Middle frontal gyrus (tissue), 1 donor: ENCODE measurements at regions not wholly inside any gene's neighbourhood (a gene's known extent, or its start where the extent isn't known, plus 50 kb on each side); places are given as distances from the start of the nearest gene placed in this dataset.

Experiments
- DNase-seq: peaks from one replicate; pipeline ENCODE4 v3.0.0-alpha.2; 2015; ENCODE audit warnings: low spot score; ENCODE audit errors: extremely low spot score

DNA sequence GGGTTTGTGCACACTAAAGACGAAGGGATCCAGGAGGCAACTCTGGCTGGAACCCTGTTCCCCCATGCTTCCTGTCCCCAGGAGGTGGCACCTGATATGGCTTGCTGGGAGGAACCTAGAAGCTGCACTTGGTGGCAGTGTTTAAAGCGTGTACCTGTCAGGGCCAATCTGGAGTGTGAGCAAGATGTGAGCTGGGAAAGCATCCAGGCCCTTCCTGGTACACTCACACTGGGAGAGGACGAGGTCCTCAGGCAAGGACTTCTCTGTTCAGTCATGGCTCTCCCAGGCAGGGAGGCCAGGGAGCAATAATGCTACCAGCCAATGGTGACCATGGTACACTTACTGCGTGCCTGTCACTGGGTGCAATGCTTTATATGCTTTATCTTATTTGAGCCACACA is 130.7 kb upstream of the NECTIN1 start:
- DNase-seq, result no peak

DNA sequence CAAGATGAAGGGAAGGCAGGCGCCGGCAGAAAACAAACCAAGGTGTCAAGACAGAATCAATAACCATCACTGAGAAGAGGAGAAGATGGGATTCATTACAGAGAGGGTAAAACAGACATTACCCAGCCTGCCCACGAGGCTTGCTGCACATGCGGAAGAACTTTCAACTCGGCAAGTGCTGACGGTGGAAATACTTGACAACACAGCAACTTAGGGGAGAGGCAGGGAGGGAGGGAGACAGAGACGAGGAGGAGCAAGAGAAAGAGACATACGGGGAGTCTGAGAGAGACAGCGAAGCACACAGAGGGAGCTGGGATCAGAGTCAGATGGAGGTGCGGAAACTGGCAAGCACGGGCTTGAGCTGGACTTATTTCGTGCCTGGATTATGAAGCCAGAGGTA is 129.3 kb upstream of the NECTIN1 start:
- no peak for DNase-seq

DNA sequence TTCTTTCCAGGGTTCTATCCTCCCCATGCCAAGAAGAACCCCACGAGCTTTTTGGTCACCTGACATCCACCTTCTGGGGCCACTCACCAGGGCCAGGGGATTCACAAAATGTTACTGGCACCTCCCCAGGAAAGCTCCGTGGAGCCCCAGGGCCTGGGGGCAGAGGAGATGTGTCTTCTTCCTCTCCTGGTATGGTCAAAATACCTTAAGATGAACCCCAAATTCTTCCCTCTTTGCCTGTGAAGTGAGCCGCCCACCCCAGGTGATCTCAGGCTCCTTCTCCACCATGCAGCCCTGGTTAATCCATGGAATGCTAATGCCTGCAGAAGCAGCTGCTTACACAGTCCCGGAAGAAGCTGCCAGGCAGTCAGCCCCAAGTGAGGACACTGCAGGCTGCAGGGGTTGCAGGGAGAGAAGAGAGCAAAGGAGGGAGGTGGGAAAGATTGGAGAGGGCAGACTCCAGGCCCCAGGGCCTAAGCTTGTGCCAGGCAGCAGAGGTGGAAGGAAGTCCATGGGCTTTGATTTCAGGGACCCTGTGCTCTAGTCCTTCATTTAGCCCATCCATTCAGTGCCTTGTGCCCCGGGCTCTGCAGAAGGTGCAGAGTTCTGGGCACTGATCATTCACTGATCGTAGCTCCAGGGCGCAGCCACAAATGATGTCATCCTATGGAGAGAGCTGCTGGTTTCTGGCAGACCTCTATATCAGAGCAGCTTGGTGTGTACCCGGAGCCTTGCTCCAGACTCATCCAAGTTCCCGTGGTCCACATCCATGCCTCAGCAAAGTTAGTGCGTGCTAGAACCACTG is 127.9 kb upstream of the NECTIN1 start:
- DNase-seq, result no peak

DNA sequence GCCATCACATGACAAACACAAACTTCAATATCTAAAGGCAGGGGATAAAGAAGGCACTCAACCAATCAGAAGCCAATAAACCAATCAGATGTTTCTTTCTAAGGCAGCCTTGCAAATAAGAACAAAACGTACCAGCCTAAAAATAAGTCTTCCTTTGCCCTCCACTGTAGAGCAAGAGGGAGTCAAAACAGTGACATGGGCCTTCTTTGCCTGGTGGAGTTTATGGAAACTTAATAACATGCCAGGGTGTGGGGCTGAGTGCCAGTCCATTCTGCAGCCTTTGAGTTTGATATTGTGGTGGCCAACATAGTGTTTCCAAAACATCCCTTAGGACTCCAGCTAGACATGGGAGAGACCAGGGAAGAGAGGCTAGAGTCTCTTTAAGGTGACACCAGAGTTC is 126.1 kb upstream of the NECTIN1 start:
- no peak for DNase-seq

DNA sequence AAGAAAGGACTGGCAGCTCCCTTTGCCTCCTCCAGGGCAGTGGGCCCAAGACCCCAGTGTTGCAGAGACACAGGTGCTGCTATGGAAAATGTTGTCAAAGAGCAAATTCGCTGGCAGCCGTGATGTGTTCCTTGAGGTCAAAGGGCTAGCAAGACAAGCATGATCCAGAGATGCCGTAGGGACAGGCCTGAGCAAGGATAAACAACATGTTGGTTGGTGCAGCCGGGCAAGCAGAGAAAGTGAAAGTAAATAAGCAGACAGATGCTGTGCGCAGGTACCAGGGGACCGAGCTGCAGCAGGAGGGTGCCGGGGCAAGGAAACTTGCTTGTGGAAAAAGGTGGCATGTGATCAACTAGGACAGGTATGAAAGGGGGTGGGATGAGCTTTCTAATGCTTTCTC is 125.5 kb upstream of the NECTIN1 start:
- DNase-seq, result no peak

DNA sequence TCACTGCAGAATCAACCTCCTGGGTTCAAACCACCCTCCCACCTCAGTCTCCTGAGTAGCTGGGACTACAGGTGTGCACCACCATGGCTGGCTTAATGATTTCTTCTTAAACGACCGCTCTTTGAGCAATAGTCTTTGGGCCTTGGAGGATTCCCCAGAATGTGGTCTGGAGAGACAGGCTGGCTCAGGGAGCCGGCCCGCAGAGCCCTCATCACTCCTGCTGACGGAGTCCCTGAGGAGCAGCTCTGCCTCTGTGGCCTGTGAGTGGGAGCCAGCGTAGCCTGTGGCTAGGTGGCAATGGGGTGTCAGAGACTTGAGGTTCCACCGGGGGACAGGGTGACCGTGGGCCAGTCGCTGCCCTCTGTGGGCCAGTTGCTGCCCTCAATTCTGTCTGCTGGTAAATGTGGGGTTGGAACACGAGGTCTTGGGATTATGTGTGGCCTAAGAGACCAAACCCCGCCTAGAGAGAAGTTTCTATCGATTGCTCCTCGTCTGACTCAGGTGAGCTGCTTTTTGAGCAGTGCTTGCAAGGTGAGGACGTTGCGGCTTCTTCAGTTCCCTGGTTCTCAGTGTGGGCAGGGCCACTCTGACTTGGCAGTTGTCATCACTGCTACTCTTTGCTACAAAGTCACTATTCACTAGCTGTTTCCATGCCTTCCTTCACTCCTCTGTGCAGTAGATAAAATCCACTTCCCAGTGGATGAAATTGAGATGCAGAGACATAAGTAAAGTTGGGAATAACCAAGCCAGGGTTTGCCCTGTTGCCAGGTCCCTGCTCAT is 124.8 kb upstream of the NECTIN1 start:
- no peak for DNase-seq

DNA sequence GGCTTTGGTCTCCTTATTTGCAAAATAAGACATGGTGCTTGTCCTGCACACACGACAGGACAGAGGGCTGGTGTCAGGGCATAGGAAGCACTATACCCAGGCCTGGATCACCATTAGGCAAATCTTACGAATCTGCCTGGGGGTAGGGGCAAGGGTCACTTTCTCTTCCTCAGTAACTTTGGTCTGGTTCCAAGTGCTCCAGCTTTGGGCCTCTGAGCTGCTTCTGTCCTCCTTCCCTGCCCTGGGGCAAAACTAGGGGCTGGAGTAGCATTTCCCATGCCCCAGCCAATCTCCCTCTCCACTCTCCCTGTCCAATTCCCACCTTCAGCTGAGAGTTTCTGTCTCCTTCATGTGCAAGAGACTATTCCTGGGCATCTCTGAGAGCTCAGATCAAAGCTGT is 123.7 kb upstream of the NECTIN1 start:
- no peak for DNase-seq

DNA sequence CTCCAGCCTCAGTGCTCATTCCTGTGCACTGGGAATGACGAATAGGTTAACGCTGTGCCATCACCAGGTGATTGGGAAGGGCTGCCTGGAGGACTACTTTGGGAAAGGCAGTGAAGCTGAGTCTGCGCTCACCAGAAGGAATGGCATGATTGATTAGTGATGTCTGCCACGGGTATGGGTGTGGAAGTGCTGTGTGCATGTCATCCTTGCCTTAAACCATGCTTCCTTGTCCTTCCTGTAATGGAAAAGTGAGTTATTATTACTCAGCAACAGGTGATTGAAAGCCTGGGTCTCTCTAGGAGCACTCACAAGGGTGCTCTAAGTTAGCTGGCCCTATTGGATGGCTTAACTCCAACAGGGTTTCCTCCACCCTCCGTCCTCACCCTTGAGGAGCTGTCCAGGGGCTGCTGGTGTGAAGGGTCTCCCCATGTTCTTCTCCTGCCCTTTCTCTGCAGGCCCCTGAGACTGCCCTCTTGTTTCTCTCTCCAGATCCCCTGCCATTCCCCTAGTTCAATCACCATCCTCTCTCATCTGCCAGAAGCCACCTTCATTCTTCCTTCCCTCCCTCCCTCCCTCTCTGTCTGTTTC is 121.9 kb upstream of the NECTIN1 start:
- no peak for DNase-seq

DNA sequence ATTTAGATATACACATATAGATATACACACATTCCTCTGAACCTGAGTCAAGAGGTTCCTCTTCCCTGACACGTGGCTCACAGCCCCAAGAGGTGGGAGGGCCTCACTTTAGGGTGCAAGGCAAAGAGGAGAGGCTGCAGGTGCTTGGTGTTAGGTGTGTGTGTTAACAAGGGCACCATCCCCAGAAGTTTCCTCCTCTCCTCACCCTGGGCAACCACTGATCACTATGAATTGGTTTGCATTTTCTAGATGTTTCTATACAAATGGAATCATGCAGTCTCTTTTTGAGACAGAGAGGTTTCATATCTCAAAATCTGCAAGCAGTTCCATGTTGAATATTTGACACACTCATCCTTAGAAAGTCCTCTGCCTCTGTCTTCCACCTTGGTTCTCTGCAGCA is 120.9 kb upstream of the NECTIN1 start:
- no peak for DNase-seq

DNA sequence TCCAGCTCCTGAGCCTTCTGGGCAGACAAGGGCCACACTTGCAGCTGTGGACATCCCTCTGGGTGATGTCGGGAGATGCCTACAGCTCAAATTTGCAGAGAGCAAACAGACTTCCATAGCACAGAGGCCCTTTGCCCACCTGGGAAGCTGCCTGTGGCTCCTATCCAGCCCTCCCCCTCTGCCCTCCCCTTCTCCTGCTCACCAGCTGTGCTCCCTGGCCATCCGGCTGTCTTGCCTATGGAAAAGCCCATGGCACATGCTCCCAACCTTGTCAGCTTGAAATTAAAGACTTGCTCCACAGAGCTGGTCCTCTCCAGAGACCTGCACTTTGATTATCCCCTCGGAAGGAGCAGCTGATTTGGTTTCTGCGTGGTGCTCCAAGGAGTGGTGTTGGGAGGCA is 118.9 kb upstream of the NECTIN1 start:
- no peak for DNase-seq

DNA sequence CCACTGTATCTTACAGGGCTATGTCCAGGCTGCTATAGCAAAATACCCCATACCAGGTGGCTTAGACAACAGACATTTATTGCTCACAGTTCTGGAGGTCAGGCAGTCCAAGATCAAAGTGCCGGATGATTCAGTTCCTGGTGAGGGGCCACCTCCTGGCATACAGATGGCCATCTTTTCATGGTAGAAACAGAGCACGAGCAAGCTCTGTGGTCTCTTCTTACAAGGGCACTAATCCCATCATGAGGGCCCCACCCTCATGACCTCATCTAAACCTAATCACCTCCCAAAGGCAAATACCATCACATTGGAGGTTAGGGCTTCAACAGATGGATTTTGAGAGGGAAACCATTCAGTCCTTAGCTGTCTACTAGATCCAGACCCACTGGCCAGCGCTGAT is 117.4 kb upstream of the NECTIN1 start:
- DNase-seq, result no peak

DNA sequence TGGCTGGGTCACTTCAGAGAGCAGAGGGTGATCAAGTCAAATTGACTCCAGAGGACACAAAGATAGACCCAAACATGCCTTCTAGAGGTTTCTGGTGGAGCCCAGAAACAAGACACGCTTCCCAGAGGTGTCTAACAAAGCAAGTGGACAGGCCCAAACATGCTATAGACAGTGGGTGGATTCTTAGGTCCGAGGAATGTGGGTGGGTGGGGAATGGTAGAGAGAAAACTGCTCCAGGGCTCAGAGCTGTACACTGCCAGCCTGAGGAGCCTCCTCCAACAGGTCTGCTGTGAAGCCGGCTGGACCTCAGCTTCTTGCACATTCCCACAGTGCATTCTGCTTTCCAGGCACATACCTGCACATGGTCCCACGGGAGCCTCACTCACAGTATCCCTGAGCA is 116.8 kb upstream of the NECTIN1 start:
- DNase-seq, result no peak

DNA sequence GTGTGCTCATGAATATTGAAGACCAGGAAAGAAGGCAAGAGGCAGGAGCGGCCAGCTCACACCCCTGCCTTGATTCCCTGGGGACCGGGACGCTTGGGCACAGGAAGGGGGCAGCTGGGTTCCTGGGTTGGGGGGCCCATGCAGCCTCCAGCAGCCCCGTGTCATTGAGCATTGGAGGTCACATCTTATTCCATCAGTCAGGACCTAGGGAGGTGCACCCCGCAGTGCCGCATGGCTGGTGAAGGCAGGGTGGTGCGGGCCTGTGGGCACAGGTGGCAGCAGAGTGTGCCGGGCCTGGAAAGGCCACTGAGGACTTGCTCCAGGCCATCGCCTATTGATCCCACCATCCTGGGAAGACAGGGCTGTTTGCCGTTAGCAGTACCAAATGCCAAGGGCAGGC is 116.3 kb upstream of the NECTIN1 start:
- no peak for DNase-seq

DNA sequence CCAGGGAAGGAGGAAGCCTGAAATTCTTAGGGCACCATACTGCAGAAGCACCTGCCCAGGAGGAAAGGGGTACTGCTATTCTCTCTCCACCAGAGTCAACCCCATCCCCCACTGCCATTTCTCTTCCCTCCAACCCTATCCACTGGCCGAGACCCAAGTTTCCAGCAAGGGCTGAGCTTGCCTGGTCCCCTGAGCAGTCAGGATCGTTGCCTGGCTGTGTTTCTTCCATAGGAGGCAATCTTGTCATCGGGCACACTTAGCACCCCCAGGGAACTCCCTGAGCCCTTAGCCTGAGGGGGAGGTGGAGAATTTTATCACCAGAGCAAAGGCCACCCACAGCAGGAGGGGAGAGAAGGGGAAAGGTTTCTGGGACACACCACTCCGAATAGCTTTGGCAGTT is 115.8 kb upstream of the NECTIN1 start:
- DNase-seq, result no peak

DNA sequence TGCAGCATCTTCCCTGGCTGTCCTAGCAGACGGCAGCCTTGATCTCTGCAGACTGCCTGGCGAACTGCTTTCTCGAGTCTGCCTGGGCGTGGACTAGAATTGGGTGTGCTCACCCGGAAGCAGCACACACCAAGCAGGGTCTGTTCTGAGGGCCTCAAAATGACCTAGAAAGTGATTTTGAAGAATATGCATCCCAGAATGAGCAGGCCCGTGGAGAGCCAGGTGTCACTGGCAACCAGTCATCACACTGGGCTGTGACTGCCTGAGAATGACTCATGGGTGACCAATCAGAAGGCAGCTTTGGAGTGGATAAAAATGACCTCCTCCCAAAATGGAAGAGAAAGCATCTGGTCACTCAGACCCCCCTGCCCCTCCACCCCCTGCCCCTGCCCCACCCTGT is 114.9 kb upstream of the NECTIN1 start:
- no peak for DNase-seq

DNA sequence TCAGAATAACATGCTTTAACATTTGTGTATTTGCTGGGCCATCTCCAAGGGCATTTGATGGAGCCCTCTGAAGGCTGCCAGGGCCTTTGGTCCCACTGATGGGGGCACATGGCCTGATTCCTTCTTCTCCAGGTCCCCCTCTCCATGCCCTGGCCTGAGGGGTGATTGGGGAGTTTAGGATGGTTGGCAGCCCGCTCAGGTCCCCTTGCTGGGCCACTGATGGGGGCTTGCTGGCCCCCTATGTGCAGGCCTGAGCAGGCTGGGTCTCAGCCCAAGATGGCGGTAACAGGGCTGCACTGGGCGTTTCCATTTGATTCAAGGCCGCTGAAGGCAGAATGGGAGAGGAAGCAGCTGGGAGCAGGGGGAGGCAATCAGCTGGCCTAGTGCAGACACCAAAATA is 113.7 kb upstream of the NECTIN1 start:
- no peak for DNase-seq

DNA sequence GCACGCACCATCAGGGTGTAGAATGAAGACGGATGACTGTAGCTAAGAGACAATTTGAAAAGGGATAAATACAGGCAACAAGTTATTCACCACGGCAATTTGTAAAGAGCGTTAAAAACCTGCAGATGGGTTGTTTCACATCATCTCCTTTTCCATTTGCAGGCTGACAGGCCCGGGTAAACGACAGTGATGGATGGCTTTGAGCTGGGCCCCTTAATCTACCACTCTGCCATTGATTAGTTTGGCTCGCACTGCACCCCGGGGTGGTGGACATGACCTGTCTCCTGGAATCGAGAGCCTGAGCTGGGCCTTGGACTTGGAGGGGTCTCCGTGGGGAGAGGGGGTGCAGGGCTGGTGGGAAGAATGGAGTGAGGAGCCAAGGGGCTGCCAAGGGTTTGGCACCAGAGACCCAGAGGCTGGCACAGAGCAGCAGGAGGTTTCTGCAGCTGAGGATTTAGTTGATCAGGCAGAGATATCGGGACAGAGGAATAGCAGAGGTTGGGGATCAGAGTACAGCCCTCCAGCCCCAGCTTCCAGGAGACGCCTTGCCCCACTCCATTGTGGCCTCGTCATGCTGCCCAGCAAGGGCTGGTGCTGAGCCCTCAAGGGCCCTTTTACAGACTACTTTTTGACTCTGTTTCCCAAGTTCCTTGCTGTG is 110.6 kb upstream of the NECTIN1 start:
- no peak for DNase-seq

DNA sequence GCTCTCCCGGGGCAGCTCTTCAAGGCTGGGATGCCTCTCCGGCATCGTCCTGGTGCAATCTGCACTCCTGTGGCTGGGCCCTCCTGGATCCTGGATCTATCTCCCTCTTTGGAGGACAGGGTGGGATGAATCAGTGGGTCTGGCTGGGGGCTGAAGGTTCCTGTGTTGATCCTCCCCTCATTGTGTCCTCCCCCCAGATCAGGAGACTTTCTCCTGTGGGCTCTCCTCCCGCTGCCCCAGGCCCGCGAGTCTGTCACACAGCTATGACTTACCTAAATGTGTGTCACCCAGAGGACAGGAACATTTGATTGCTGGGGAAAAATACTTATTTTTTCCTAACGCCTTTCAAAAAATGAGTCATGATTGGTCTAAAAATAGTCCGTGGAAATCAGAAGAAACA is 106.8 kb upstream of the NECTIN1 start:
- no peak for DNase-seq

DNA sequence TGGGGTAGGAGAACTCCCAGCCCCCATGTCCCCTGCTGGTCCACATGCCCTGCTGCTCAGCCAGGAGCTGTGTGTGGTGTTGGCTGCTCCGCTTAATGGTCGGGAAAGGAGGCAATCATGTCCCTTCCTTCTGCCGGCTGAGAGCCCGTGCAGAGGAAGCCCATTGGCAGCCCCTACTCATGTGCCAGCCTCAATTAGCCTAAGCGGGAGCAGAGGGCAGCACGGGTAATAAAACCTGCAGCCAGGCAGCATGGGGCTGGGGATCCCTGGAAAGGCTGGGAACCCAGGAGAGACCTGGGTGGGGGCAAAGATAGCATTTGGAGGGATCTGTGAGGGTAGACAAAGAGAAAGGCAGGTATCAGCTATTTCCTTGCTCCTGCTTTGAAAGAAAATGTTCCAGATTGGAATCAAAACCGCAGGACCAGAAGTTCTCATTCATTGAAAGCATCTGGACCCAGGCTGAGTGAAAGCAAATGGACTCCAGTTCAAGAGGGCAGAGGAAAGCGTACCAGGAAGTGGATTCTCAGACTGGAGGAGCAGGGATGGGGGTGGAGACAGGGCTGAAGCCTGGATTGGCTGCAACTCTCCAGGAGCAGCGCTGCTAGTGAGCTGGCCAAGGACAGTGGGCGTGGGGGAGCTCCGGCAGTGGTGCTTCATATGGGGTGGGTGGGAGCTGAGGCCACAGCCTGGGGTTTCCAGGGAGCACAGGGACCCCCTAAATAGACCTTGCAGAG is 103.4 kb upstream of the NECTIN1 start:
- DNase-seq, result no peak

DNA sequence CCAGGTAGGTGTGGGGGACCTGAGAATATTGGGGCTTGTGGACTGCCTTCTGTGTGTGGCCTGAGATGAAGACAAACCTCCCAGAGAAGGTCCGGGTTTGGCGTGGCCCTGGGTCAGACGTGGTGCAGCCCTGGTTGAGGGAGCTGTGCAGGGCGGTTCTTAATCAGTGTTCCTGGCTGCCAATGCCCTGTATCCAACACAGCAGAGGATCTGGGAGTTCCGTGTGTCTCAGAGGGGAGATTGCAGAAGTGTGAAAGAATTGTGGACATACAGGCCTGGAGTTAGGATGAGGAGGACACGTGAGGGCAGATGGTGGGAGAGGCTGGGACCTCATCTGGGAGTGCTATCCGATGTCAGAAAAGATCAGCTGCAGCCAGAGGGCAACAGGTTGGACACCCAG is 102.0 kb upstream of the NECTIN1 start:
- no peak for DNase-seq

DNA sequence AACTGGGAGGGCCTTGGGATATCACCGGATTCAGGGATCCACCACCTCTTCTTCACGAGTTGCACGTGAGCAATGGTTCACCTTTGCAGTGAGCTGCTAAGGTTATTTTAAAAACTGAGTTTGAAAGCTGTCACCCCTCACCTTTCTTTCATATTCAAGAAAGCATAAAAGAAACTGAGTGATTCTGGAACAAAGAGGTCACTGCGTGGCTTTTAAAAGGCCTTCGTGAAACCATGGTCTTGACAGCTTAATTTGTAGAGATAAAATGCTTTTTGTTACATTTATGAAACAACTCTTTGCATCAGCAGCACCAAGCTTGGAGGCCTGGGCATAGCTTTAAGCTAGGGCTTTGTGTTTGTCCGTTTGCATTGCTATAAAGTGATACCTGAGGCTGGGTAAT is 101.4 kb upstream of the NECTIN1 start:
- DNase-seq, result no peak
